Panc1 (cell line): ENCODE measurements at regions not wholly inside any gene's neighbourhood (a gene's known extent, or its start where the extent isn't known, plus 50 kb on each side); places are given as distances from the start of the nearest gene placed in this dataset.

Source experiments
- POLR2AphosphoS5 ChIP-seq: IDR thresholded peaks from 2 replicates; pipeline ENCODE4 v1.6.1; 2012; ENCODE audit warnings: mild to moderate bottlenecking, low read depth, low read length, moderate library complexity
- SIN3A ChIP-seq: IDR thresholded peaks from 2 replicates; pipeline ENCODE4 v1.6.1; 2012; ENCODE audit warnings: low read depth, mild to moderate bottlenecking, low read length, moderate library complexity, borderline replicate concordance; ENCODE audit not compliant: insufficient read depth
- TCF7L2 ChIP-seq: IDR thresholded peaks from 2 replicates; pipeline ENCODE4 v1.6.1; 2011; ENCODE audit warnings: mild to moderate bottlenecking, low read depth, low read length, inconsistent platforms
- TF ChIP-seq, protein P1 (sequence below): fragments of 450-650 bp; IDR thresholded peaks from 2 replicates; pipeline ENCODE4 v1.5.1; 2017; ENCODE audit warnings: mild to moderate bottlenecking
- TF ChIP-seq, protein P2 (sequence below), 2 experiments: IDR thresholded peaks; 2 replicates each; pipeline ENCODE4 v1.6.1; 2011 to 2012; ENCODE audit warnings: low read depth in 2 of 2, control low read depth in 1 of 2, low read length in 1 of 2, mild to moderate bottlenecking in 1 of 2, moderate library complexity in 1 of 2; ENCODE audit not compliant: insufficient read depth in 1 of 2

DNA sequence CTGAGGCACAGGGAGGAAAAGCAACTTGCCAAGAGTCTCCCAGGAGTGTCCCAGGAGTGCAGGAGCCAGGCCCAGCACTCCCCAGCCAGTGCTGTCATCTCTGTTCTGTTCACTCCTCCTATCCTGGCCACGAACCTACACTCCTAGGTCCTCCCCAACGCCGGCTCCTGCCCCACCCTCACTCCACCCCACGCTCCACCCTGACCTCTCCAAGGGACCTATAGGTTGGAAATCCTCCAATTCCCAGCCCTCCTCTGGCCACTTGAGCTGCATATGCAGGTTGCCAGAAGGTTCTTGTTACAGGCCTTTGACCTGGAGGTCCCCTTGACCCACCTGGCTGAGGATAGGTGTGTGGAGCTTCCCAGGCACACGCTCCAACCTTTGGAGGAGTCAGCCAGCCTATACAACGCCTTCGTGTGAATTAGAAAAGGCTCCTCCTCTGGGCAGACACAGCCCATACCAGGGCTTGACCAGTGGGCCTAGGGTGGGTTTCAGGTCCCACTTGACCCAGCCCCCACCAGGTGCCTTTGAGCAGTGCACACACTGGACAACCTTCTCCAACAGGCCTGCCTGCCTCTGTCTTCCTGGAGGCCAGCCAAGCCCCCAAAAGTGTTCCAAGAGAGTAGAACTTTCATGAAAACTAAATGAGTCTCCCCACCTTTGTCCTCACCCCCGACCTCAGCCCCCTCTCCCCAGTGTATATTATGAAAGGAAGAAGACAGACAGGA is 167.2 kb upstream of the TLE3 start:
- TF ChIP-seq TCF7L2 (no peak), POLR2AphosphoS5 (no peak), SIN3A (no peak)
- TF ChIP-seq, protein P1, sequence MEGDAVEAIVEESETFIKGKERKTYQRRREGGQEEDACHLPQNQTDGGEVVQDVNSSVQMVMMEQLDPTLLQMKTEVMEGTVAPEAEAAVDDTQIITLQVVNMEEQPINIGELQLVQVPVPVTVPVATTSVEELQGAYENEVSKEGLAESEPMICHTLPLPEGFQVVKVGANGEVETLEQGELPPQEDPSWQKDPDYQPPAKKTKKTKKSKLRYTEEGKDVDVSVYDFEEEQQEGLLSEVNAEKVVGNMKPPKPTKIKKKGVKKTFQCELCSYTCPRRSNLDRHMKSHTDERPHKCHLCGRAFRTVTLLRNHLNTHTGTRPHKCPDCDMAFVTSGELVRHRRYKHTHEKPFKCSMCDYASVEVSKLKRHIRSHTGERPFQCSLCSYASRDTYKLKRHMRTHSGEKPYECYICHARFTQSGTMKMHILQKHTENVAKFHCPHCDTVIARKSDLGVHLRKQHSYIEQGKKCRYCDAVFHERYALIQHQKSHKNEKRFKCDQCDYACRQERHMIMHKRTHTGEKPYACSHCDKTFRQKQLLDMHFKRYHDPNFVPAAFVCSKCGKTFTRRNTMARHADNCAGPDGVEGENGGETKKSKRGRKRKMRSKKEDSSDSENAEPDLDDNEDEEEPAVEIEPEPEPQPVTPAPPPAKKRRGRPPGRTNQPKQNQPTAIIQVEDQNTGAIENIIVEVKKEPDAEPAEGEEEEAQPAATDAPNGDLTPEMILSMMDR = no peak
- TF ChIP-seq, protein P2, sequence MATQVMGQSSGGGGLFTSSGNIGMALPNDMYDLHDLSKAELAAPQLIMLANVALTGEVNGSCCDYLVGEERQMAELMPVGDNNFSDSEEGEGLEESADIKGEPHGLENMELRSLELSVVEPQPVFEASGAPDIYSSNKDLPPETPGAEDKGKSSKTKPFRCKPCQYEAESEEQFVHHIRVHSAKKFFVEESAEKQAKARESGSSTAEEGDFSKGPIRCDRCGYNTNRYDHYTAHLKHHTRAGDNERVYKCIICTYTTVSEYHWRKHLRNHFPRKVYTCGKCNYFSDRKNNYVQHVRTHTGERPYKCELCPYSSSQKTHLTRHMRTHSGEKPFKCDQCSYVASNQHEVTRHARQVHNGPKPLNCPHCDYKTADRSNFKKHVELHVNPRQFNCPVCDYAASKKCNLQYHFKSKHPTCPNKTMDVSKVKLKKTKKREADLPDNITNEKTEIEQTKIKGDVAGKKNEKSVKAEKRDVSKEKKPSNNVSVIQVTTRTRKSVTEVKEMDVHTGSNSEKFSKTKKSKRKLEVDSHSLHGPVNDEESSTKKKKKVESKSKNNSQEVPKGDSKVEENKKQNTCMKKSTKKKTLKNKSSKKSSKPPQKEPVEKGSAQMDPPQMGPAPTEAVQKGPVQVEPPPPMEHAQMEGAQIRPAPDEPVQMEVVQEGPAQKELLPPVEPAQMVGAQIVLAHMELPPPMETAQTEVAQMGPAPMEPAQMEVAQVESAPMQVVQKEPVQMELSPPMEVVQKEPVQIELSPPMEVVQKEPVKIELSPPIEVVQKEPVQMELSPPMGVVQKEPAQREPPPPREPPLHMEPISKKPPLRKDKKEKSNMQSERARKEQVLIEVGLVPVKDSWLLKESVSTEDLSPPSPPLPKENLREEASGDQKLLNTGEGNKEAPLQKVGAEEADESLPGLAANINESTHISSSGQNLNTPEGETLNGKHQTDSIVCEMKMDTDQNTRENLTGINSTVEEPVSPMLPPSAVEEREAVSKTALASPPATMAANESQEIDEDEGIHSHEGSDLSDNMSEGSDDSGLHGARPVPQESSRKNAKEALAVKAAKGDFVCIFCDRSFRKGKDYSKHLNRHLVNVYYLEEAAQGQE (IDR thresholded peaks at IDR 0.05; ENCODE audit: insufficient read depth in 1 of 2, low read depth in 2 of 2, low read length in 1 of 2) = no peak
